ENCODE measurements at regions not wholly inside any gene's neighbourhood (a gene's known extent, or its start where the extent isn't known, plus 50 kb on each side); places are given as distances from the start of the nearest gene placed in this dataset.

- no peaks in the 10 kb centered on the region for H4K20me1 ChIP-seq (replicated peaks; ENCODE audit: control insufficient read depth, extremely low read depth, insufficient read depth, low read length)
- no peaks in the 10 kb centered on the region for H3K79me2 ChIP-seq (ENCODE audit: control insufficient read depth, insufficient read depth, low read length)
- H3K9me1 ChIP-seq (replicated peaks; ENCODE audit: control insufficient read depth, extremely low read depth, insufficient read depth, low read length) = no peaks in the 10 kb centered on the region
- no peaks in the 10 kb centered on the region for H3K27me3 ChIP-seq (ENCODE audit: control insufficient read depth in 2 of 2, insufficient read depth in 2 of 2, low read length in 2 of 2)
- no peak overlapping the region for H3K27ac ChIP-seq (ENCODE audit: insufficient read depth, low read depth, low read length)
- H3K36me3 ChIP-seq (ENCODE audit: control insufficient read depth in 2 of 2, extremely low read depth in 1 of 2, insufficient read depth in 2 of 2, low read length in 2 of 2) = no peaks in the 10 kb centered on the region
- no peaks in the 10 kb centered on the region for H3K9me3 ChIP-seq (replicated peaks; ENCODE audit: control insufficient read depth, insufficient read depth, low read length)
- FAIRE-seq = no peak
- no peak for DNase-seq (ENCODE audit: low read depth, low spot score)
- CTCF ChIA-PET = no interaction called here
- POLR2A ChIA-PET = no interaction called here
- no peak overlapping the region for H3K4me2 ChIP-seq (ENCODE audit: insufficient read depth, low read length)
- no peak overlapping the region for H3K9ac ChIP-seq (replicated peaks; ENCODE audit: extremely low read depth, insufficient read depth, low read length)
- no peak overlapping the region for H3K4me3 ChIP-seq (replicated peaks in 1 of 3; ENCODE audit: insufficient read depth in 1 of 3, low read depth in 1 of 3, low read length in 3 of 3)
- dilution Hi-C loops (cut with MboI; ENCODE audit: extremely low pct_ligation_motif_present, low sequenced_read_pairs) = no loop called here
- intact Hi-C loops (cut with micrococcal nuclease) = no loop called here
- TF ChIP-seq CTCF (IDR thresholded peaks at IDR 0.05; ENCODE audit: extremely low read depth in 1 of 2, insufficient read depth in 1 of 2, low read depth in 1 of 2, low read length in 2 of 2) = no peak
- TF ChIP-seq EZH2 (IDR thresholded peaks at IDR 0.05; ENCODE audit: borderline replicate concordance, low read depth, low read length, severe bottlenecking) = no peak
- TF ChIP-seq POLR2A (IDR thresholded peaks at IDR 0.05; ENCODE audit: low read depth, low read length) = no peak
- no peak for TF ChIP-seq FOS (IDR thresholded peaks at IDR 0.05; ENCODE audit: borderline replicate concordance, insufficient read depth, low read length)
- no peak for TF ChIP-seq JUN (IDR thresholded peaks at IDR 0.05; ENCODE audit: borderline replicate concordance, insufficient read depth, insufficient read length, low read depth)
- TF ChIP-seq MAX (IDR thresholded peaks at IDR 0.05; ENCODE audit: insufficient read depth, insufficient read length) = no peak
- TF ChIP-seq GATA2 (IDR thresholded peaks at IDR 0.05; ENCODE audit: insufficient read depth, insufficient read length, low read depth, low read length) = no peak
- no peaks in the 10 kb centered on the region for H3K4me1 ChIP-seq (ENCODE audit: control insufficient read depth, extremely low read depth, insufficient read depth, low read length)
- H2AFZ ChIP-seq (ENCODE audit: low read depth, low read length) = no peak overlapping the region
- no TSS peak for BruUV-seq (replicated peaks)
Observed at GRCh38 chr11:69406060-69406459, 75.4 kb upstream of the LINC01488 start.
